GM12873 (cell line): ENCODE measurements at regions not wholly inside any gene's neighbourhood (a gene's known extent, or its start where the extent isn't known, plus 50 kb on each side); places are given as distances from the start of the nearest gene placed in this dataset.

Experiments
- CTCF ChIP-seq: IDR thresholded peaks from 2 replicates; pipeline ENCODE4 v1.5.1; 2012; ENCODE audit warnings: low read depth, mild to moderate bottlenecking, moderate library complexity, low read length, control low read depth; ENCODE audit not compliant: insufficient read depth; ENCODE audit errors: missing control alignments

GRCh38 chr18:51731070-51731469 is 533.6 kb upstream of the MEX3C start:
- no peak for TF ChIP-seq CTCF

- no peak for TF ChIP-seq CTCF
Measured at GRCh38 chr18:51734576-51734975, 537.1 kb upstream of the MEX3C start.

DNA sequence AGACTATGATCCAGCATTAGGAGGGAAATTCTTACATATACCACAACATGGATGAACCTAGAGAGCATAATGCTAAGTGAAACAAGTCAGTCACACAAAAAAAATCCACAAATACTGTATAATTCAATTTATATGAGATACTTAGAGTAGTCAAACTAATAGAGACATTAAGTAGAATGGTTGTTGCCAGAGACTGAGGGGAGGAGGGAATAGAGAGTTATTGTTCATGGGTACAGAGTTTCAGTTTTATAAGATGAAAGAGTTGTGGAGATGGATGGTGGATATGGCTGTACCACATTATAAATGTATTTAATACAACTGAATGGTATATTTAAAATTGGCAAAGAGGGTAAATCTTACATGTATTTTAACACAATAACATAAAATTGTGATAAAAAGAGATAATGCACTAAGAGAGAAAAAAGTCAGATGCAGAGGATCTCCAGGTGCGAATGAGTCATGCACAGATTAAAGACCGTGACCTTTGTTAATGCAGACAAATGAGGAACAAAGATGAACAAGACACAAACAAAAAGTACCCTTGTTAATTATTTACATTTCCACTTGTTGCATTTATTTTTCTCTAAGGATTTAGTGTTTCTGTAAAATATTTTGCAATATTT is 541.7 kb upstream of the MEX3C start:
- no peak for TF ChIP-seq CTCF

DNA sequence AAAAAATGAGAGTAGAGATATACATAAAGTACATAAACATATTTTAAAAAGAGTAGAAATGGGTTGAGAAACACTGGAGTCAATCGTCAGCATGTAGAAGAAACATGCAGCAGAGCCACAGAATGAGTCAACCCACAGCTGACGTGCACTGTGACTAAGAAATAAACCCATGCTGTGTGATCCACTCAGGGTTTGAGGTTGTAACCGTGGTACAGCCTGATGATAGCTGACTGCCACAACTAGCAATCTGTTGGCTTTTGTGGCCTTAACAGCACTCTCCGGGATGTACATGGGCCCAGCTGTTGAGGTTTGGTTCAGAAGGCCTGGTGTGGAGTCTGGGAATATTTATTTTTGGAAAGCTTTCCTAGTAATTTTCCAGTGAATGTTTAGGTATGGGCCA is 554.4 kb upstream of the MEX3C start:
- no peak for TF ChIP-seq CTCF

DNA sequence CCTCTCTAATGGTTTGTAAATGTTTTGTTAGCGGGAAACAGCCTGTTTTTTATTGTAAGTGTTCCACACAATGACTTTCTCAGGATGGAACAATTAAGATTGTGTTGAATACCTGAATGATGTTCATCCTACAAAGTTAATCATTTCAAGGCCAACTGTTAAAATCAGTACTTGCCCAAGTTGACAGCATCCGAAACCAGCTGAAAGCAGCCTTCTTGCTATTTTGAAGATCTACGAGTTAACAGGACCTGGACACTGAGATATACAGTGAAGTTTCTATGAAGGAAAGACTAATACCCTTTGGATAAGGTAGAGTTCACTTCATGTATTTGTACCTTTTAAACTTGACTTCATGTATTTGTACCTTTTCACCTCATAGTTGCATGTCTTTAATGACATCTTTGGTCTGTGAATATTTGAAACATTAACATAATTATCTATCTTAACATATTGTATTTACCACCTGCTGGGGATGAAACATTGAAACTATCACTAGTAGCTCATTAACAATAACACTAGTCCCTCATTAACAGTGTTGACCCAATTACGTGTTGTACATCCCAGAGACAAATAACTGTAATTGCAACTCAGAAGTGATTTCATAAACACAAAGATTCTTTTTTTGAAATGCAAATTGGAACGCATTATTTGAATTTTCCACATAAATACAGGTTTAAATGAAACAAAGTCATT is 556.0 kb upstream of the MEX3C start:
- TF ChIP-seq CTCF = no peak

GRCh38 chr18:51754566-51754965 is 557.1 kb upstream of the MEX3C start:
- no peak for TF ChIP-seq CTCF

DNA sequence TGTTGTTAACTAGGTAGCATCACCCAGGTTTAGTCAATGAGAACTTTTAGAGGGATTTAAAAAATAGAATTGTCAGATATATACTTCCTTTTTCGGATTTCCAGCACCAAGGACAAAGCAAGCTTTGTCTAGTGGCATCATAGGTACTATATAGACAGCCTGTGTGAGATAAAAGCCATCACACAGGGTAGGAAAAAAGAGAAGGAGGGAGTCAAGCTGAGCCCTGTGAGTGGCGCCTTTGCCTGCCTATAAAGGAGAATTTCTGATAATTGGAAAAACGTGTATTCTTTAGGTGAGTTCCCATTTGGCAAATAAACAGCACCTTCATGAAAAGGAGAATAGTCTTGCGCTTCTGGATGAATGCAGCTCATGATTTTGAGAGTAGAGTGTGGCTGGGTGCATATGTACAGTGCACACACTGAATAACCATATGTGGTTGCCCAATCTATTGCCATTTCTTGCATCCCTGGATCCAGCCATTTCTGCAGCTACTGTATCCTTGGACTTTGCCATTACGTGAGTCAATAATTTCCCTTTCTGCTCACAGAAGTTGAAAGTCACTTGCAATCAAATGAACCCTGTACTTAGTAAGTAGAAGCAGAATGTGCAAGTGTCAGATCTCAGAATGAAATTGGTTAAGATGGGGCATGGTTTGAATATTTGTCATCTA is 559.9 kb upstream of the MEX3C start:
- TF ChIP-seq CTCF = no peak
